ENCODE measurements at regions not wholly inside any gene's neighbourhood (a gene's known extent, or its start where the extent isn't known, plus 50 kb on each side); places are given as distances from the start of the nearest gene placed in this dataset.

GRCh38 chr17:34825884-34826283 lies 135.4 kb downstream of the CCT6B start:
- DNase-seq (ENCODE audit: low read depth in 2 of 2), result no peak

GRCh38 chr17:34825102-34825501 lies 136.2 kb downstream of the CCT6B start:
- no peak for DNase-seq (ENCODE audit: low read depth in 2 of 2)

GRCh38 chr17:34823023-34823422 lies 138.2 kb downstream of the CCT6B start:
- DNase-seq (ENCODE audit: low read depth in 2 of 2), result no peak

GRCh38 chr17:34822007-34822739 lies 139.1 kb downstream of the CCT6B start:
- DNase-seq (ENCODE audit: low read depth in 2 of 2), result no peak

GRCh38 chr17:34820922-34821321 lies 140.3 kb downstream of the CCT6B start:
- no peak for DNase-seq (ENCODE audit: low read depth in 2 of 2)

GRCh38 chr17:34820248-34820801 lies 140.9 kb downstream of the CCT6B start:
- no peak for DNase-seq (ENCODE audit: low read depth in 2 of 2)

- no peak for DNase-seq (ENCODE audit: low read depth in 2 of 2)
These were observed 143.8 kb downstream of the CCT6B start for GRCh38 chr17:34817252-34818035.

GRCh38 chr17:34816848-34817247 lies 144.4 kb downstream of the CCT6B start:
- no peak for DNase-seq (ENCODE audit: low read depth in 2 of 2)

- DNase-seq (ENCODE audit: low read depth in 2 of 2), result no peak
These were observed 148.0 kb downstream of the CCT6B start for GRCh38 chr17:34813290-34813689.

GRCh38 chr17:34811561-34811960 lies 149.7 kb downstream of the CCT6B start:
- no peak for DNase-seq (ENCODE audit: low read depth in 2 of 2)

- DNase-seq (ENCODE audit: low read depth in 2 of 2), result no peak
These were observed 160.6 kb downstream of the CCT6B start for GRCh38 chr17:34800661-34801060.

- DNase-seq (ENCODE audit: low read depth in 2 of 2), result no peak
These were observed 161.5 kb downstream of the CCT6B start for GRCh38 chr17:34799751-34800150.

- no peak for DNase-seq (ENCODE audit: low read depth in 2 of 2)
These were observed 162.7 kb downstream of the CCT6B start for GRCh38 chr17:34798581-34798980.

- peak in 1 of 2 donors; percentile 4 for DNase-seq (ENCODE audit: low read depth in 2 of 2)
These were observed 163.5 kb downstream of the CCT6B start for GRCh38 chr17:34797720-34798119.

GRCh38 chr17:34793231-34793908 lies 167.9 kb downstream of the CCT6B start:
- DNase-seq (ENCODE audit: low read depth in 2 of 2), result no peak

- DNase-seq (ENCODE audit: low read depth in 2 of 2), result no peak
These were observed 172.6 kb downstream of the CCT6B start for GRCh38 chr17:34788696-34789095.

- no peak for DNase-seq (ENCODE audit: low read depth in 2 of 2)
These were observed 176.7 kb downstream of the CCT6B start for GRCh38 chr17:34784526-34784925.

GRCh38 chr17:34782271-34782670 lies 179.0 kb downstream of the CCT6B start:
- no peak for DNase-seq (ENCODE audit: low read depth in 2 of 2)

- DNase-seq (ENCODE audit: low read depth in 2 of 2), result no peak
These were observed 179.6 kb downstream of the CCT6B start for GRCh38 chr17:34781571-34782108.

GRCh38 chr17:34781071-34781470 lies 180.2 kb downstream of the CCT6B start:
- no peak for DNase-seq (ENCODE audit: low read depth in 2 of 2)

- DNase-seq (ENCODE audit: low read depth in 2 of 2), result no peak
These were observed 180.8 kb downstream of the CCT6B start for GRCh38 chr17:34780438-34780837.
